ENCODE measurements at regions not wholly inside any gene's neighbourhood (a gene's known extent, or its start where the extent isn't known, plus 50 kb on each side); places are given as distances from the start of the nearest gene placed in this dataset.

- Histone ChIP-seq H3K4me1 (peaks cover 0 to 9% (median 4%) of the 10 kb centered on the region in 4 donors), H3K4me3 (no peak overlapping the region), H3K27me3 (no peaks in the 10 kb centered on the region), H3K27ac (no peak overlapping the region), H3K36me3 (no peaks in the 10 kb centered on the region), H3K9me3 (no peaks in the 10 kb centered on the region)
- ATAC-seq (no peak), DNase-seq (peak in 2 of 3 donors; percentile 30)
- 74% methylated on average over 6 of the region's 16 CpGs for WGBS (ENCODE audit: insufficient coverage, low coverage, low lambda C conversion rate, missing lambda C conversion rate)
- TF ChIP-seq CTCF (IDR thresholded peaks at IDR 0.05) (no peak), POLR2A (IDR thresholded peaks at IDR 0.05) (no peak)
- intact Hi-C loops (cut with DNase I): loop anchor here in 1 of 2 donors (10.0 kb wide), 1 partner anchor 366 kb away; no protein-coding TSS in a partner anchor
Measured at GRCh38 chr14:101220921-101221510, 317.5 kb upstream of the RTL1 start.

- peak in 2 of 3 donors; percentile 18 to 26 for DNase-seq
Measured at GRCh38 chr14:101221549-101222160, 318.1 kb upstream of the RTL1 start.

GRCh38 chr14:101222362-101223070 lies 319.0 kb upstream of the RTL1 start:
- DNase-seq (peak in 2 of 3 donors; percentile 22 to 44), ATAC-seq (no peak)
- Histone ChIP-seq H3K27ac (no peak overlapping the region), H3K4me3 (no peak overlapping the region), H3K36me3 (no peaks in the 10 kb centered on the region), H3K4me1 (peaks cover 0 to 9% (median 2%) of the 10 kb centered on the region in 4 donors), H3K9me3 (no peaks in the 10 kb centered on the region), H3K27me3 (no peaks in the 10 kb centered on the region)
- 69% methylated on average over 5 of the region's 11 CpGs for WGBS (ENCODE audit: insufficient coverage, low coverage, low lambda C conversion rate, missing lambda C conversion rate)
- intact Hi-C loops (cut with DNase I): loop anchor here in 1 of 2 donors (10.0 kb wide), 1 partner anchor 368 kb away; no protein-coding TSS in a partner anchor
- no peak for TF ChIP-seq POLR2A (IDR thresholded peaks at IDR 0.05)
- TF ChIP-seq CTCF (IDR thresholded peaks at IDR 0.05): no peak

More at GRCh38 chr14:101221549-101222160, 318.1 kb upstream of the RTL1 start:
- no peak overlapping the region for H3K27ac ChIP-seq
- peaks cover 0 to 10% (median 5%) of the 10 kb centered on the region in 4 donors for H3K4me1 ChIP-seq
- H3K9me3 ChIP-seq: no peaks in the 10 kb centered on the region
- WGBS (ENCODE audit: insufficient coverage, low coverage, low lambda C conversion rate, missing lambda C conversion rate): 92% methylated on average over 5 of the region's 10 CpGs
- H3K36me3 ChIP-seq: no peaks in the 10 kb centered on the region
- no peak for ATAC-seq
- H3K4me3 ChIP-seq: no peak overlapping the region
- TF ChIP-seq POLR2A (IDR thresholded peaks at IDR 0.05): no peak
- no peak for TF ChIP-seq CTCF (IDR thresholded peaks at IDR 0.05)
- H3K27me3 ChIP-seq: no peaks in the 10 kb centered on the region
- intact Hi-C loops (cut with DNase I): loop anchor here in 1 of 2 donors (10.0 kb wide), 1 partner anchor 367 kb away; no protein-coding TSS in a partner anchor

GRCh38 chr14:101223127-101223526 lies 319.6 kb upstream of the RTL1 start:
- no peaks in the 10 kb centered on the region for H3K36me3 ChIP-seq
- no peak overlapping the region for H3K27ac ChIP-seq
- ATAC-seq: no peak
- intact Hi-C loops (cut with DNase I): loop anchor here in 1 of 2 donors (10.0 kb wide), 1 partner anchor 368 kb away; no protein-coding TSS in a partner anchor
- H3K9me3 ChIP-seq: no peaks in the 10 kb centered on the region
- no peak overlapping the region for H3K4me3 ChIP-seq
- H3K4me1 ChIP-seq: peaks cover 0 to 9% (median 2%) of the 10 kb centered on the region in 4 donors
- no peaks in the 10 kb centered on the region for H3K27me3 ChIP-seq
- DNase-seq: peak in 1 of 3 donors; percentile 19
- TF ChIP-seq POLR2A (IDR thresholded peaks at IDR 0.05) (no peak), CTCF (IDR thresholded peaks at IDR 0.05) (no peak)
- WGBS (ENCODE audit: insufficient coverage, low coverage, low lambda C conversion rate, missing lambda C conversion rate): 76% methylated on average over 6 of the region's 6 CpGs

Measured in right lobe of liver (tissue), 6 donors.